RWPE2 (cell line): ENCODE measurements at regions not wholly inside any gene's neighbourhood (a gene's known extent, or its start where the extent isn't known, plus 50 kb on each side); places are given as distances from the start of the nearest gene placed in this dataset.

ENCODE experiments used
- ATAC-seq: fragments of 200-7000 bp; cut with Tn5 transposase; 3 replicates; pipeline ENCODE4 v1.9.1; 2021; ENCODE audit warnings: low read depth
- DNase-seq: peaks from one replicate; pipeline ENCODE4 v3.0.0-alpha.2; 2020; ENCODE audit warnings: low spot score
- H3K27ac ChIP-seq: fragments of 450-650 bp; 2 replicates; pipeline ENCODE4 v1.5.1; 2017; ENCODE audit warnings: mild to moderate bottlenecking; ENCODE audit not compliant: poor library complexity, severe bottlenecking
- H3K27me3 ChIP-seq: fragments of 250-450 bp; sonication (Bioruptor Pico); 2 replicates; pipeline ENCODE4 v1.5.1; 2021; ENCODE audit warnings: mild to moderate bottlenecking, moderate library complexity; ENCODE audit not compliant: insufficient read depth, poor library complexity, severe bottlenecking
- H3K36me3 ChIP-seq: fragments of 250-450 bp; sonication (Bioruptor Pico); 2 replicates; pipeline ENCODE4 v1.5.1; 2020; ENCODE audit warnings: low read depth, mild to moderate bottlenecking, moderate library complexity
- H3K4me1 ChIP-seq: fragments of 250-450 bp; sonication (Bioruptor Pico); 2 replicates; pipeline ENCODE4 v1.5.1; 2021; ENCODE audit warnings: mild to moderate bottlenecking, moderate library complexity; ENCODE audit not compliant: insufficient read depth, poor library complexity, severe bottlenecking
- H3K4me3 ChIP-seq: fragments of 250-450 bp; sonication (Bioruptor Pico); 2 replicates; pipeline ENCODE4 v1.5.1; 2021; ENCODE audit warnings: mild to moderate bottlenecking, moderate library complexity; ENCODE audit not compliant: severe bottlenecking
- H3K9me3 ChIP-seq: fragments of 250-450 bp; sonication (Bioruptor Pico); 2 replicates; pipeline ENCODE4 v1.5.1; 2021; ENCODE audit warnings: mild to moderate bottlenecking, moderate library complexity; ENCODE audit not compliant: severe bottlenecking
- TF ChIP-seq, protein P1 (sequence below): fragments of 450-650 bp; IDR thresholded peaks from one replicate; pipeline ENCODE4 v1.5.1; 2017; ENCODE audit warnings: mild to moderate bottlenecking, moderate library complexity; ENCODE audit not compliant: poor library complexity, severe bottlenecking

DNA sequence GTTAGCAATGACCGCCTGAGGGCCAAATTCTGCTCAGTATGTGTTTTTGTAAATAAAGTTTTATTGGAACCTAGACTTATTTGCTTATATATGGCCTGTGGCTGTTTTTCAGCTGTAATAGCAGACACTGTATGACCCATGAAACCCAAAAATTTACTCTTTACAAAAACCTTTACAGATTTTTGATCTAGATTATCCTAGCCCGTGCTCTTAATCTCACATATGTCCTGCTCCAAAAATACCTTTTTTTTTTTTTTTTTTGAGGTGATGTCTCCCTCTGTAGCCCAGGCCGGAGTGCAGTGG is 148.0 kb upstream of the ZNF217 start:
- no peak for DNase-seq
- H3K9me3 ChIP-seq, result no peaks in the 10 kb centered on the region
- H3K4me1 ChIP-seq, result peaks cover 47% of the 10 kb centered on the region
- no peaks in the 10 kb centered on the region for H3K27me3 ChIP-seq
- no peak for ATAC-seq
- H3K36me3 ChIP-seq, result no peaks in the 10 kb centered on the region
- TF ChIP-seq, protein P1, sequence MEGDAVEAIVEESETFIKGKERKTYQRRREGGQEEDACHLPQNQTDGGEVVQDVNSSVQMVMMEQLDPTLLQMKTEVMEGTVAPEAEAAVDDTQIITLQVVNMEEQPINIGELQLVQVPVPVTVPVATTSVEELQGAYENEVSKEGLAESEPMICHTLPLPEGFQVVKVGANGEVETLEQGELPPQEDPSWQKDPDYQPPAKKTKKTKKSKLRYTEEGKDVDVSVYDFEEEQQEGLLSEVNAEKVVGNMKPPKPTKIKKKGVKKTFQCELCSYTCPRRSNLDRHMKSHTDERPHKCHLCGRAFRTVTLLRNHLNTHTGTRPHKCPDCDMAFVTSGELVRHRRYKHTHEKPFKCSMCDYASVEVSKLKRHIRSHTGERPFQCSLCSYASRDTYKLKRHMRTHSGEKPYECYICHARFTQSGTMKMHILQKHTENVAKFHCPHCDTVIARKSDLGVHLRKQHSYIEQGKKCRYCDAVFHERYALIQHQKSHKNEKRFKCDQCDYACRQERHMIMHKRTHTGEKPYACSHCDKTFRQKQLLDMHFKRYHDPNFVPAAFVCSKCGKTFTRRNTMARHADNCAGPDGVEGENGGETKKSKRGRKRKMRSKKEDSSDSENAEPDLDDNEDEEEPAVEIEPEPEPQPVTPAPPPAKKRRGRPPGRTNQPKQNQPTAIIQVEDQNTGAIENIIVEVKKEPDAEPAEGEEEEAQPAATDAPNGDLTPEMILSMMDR, result no peak
- H3K27ac ChIP-seq, result no peak overlapping the region
- H3K4me3 ChIP-seq, result no peak overlapping the region

DNA sequence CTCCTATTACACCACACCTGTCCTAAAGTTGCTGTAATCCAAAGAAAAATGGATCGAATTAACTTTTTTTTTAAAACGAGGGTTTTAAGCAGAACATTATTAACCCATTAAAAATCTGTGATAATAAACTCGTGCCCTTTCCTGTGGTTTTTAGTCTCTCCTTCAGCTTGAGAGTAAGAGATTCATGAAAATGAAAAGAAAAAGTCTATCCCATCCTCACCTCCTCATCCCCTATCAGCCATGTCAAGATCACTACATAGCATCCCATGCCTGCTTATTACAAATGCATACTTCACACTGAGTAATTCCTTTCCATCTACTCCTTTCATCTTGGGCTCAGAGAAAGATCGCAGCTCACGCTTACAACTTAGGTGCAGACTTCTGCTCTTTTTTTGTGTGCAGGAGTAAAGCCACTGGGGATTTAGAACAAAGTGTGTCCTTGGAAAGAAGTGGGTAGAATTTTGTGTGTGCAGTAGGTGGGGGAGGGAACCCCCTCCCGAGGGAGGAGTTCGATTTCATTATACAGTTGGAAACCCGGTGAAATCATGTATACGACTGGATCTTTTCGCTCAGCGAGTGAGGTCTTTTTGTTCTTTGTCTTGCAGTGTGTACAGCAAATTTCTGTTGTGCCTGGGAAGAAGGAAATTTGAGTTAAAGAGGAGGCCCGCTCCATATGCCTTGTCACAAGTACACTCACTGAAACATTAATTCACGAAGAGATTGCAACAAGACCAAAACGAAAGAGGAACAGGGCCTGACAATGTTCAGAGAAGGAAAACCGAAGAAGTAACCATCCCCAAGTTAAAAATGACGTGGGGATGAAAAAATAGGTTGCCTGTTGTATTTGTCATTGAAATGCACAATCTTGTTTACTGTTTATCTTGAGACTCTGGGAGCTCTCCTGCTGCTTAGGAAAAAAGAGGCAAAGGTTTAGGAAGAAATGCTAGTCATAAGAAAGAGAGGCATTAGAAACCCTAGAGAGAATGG is 146.5 kb upstream of the ZNF217 start:
- Histone ChIP-seq H3K9me3 (no peaks in the 10 kb centered on the region), H3K4me1 (peaks cover 60% of the 10 kb centered on the region), H3K36me3 (no peaks in the 10 kb centered on the region), H3K27me3 (no peaks in the 10 kb centered on the region), H3K27ac (peak overlapping the region; percentile 97), H3K4me3 (peak overlapping the region; percentile 1)
- TF ChIP-seq, protein P1, result no peak
- DNase-seq (peak; percentile 31), ATAC-seq (no peak)

DNA sequence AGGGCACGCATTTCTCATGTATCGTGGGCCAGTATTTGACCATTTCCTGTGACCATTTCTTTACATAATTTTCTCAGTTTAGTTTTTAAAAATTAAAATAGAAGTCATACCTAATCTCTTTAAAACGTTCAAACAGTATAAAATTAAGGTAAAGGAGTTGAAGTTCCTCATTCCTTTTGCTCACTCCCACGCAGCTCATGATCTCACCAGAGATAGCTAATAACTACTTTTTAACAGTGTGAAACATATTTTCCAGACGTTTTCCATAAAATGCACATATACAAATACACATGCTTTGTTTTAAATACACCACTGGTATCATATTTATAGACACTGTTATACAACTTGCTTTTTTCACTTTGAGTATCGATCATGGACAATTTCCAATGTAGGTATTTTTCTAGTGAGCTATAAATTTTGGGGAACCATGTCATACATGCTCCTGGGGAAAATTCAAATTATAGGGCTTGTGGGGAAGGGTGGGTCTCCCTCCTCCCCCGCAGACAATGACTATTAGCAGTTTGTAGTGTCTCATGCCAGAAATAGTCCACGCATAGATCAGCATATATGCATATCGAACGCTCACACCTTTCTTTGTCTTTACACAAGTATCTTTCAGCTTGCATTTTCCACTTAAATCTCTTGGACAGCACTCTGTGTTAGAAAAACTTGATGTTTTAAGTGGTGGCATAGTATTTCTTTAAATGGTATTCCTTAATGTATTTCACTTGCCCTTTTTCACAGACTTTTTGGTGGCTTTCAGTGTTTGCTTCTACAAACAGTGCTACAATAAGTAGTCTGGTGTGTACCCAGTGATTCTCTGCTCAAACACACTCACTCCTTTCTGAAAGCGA is 145.5 kb upstream of the ZNF217 start:
- DNase-seq (no peak), ATAC-seq (no peak)
- H3K27me3 ChIP-seq, result no peaks in the 10 kb centered on the region
- H3K4me3 ChIP-seq, result peak overlapping the region; percentile 12
- H3K9me3 ChIP-seq, result no peaks in the 10 kb centered on the region
- H3K36me3 ChIP-seq, result no peaks in the 10 kb centered on the region
- H3K27ac ChIP-seq, result peak overlapping the region; percentile 97
- TF ChIP-seq, protein P1, result no peak
- H3K4me1 ChIP-seq, result peaks cover 64% of the 10 kb centered on the region

DNA sequence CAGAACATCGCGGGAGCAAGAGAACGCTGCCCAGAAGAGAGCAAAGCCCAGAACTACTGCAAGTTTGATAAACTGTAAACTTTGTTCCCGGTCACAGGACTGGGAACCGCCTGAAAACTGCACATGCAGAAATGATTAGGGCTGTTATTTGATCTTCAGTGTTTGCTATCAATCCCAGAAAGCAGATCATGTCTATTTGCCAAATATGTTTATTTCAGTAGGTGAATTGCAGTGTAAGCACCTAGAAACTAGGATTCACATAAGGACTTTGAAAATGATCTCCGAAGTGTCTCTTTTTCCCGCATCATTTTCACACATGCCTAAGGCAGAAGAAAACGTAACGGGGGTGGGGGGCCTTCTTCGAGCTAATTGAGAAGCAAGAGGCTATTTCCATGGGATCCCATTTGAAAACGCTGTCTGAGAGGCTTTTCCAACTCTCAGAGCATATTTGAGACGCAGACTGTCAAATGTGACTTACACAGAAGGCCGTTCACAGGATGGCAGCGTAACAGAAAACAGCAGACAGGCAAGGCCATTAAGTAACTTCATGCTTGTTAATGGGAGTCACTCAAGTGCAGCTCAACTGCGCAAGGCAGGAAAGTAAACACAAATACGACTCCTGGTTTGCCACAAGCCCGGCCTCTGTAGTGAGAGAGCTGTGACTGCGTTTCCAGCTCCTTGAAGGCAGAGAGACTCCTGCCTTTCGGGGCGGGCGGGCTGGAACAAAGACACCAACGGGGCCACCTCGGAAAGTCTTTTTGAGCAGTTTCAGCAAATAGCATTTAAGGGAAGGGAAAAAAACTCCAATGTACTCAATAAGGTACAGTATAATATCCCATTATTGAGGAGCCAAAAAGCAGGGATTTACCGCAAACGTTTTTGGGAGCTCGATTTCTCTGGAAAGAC is 144.7 kb upstream of the ZNF217 start:
- H3K4me3 ChIP-seq, result peak overlapping the region; percentile 12
- H3K27ac ChIP-seq, result peak overlapping the region; percentile 97
- TF ChIP-seq, protein P1, result no peak
- H3K9me3 ChIP-seq, result no peaks in the 10 kb centered on the region
- no peaks in the 10 kb centered on the region for H3K27me3 ChIP-seq
- peak; percentile 94 for DNase-seq
- peaks cover 64% of the 10 kb centered on the region for H3K4me1 ChIP-seq
- no peaks in the 10 kb centered on the region for H3K36me3 ChIP-seq
- peak; percentile 76 for ATAC-seq
